Astrocyte (in vitro differentiated cells and primary cell): ENCODE measurements at regions not wholly inside any gene's neighbourhood (a gene's known extent, or its start where the extent isn't known, plus 50 kb on each side); places are given as distances from the start of the nearest gene placed in this dataset.

Experiments used
- DNase-seq: peaks from one replicate; pipeline ENCODE4 v3.0.0-alpha.2; 2010; ENCODE audit warnings: low read depth
- FAIRE-seq: peaks from 2 replicates; lab custom pipeline; 2011; peaks lifted over from hg19 to GRCh38; lab: Jason Lieb, UNC
- H2AFZ ChIP-seq: 2 replicates; pipeline ENCODE4 v1.6.0; 2012; ENCODE audit warnings: low read depth, low read length, inconsistent platforms
- H3K27ac ChIP-seq: 2 replicates; pipeline ENCODE4 v1.5.1; 2011; ENCODE audit warnings: low read depth, low read length, inconsistent platforms
- H3K27me3 ChIP-seq: 2 replicates; pipeline ENCODE4 v1.6.0; 2011; ENCODE audit warnings: low read length, inconsistent platforms; ENCODE audit not compliant: insufficient read depth
- H3K36me3 ChIP-seq: 2 replicates; pipeline ENCODE4 v1.5.1; 2011; ENCODE audit warnings: low read length, inconsistent platforms; ENCODE audit not compliant: insufficient read depth
- H3K4me1 ChIP-seq: 2 replicates; pipeline ENCODE4 v1.5.1; 2011; ENCODE audit warnings: low read length, inconsistent platforms; ENCODE audit not compliant: insufficient read depth
- H3K4me2 ChIP-seq: 2 replicates; pipeline ENCODE4 v1.6.0; 2012; ENCODE audit warnings: low read length, inconsistent platforms
- H3K4me3 ChIP-seq: 2 replicates; pipeline ENCODE4 v1.5.1; 2011; ENCODE audit warnings: low read depth, mild to moderate bottlenecking, low read length, inconsistent platforms; ENCODE audit not compliant: insufficient read depth
- H3K79me2 ChIP-seq: 2 replicates; pipeline ENCODE4 v1.6.0; 2012; ENCODE audit warnings: mild to moderate bottlenecking, low read length, inconsistent platforms; ENCODE audit not compliant: insufficient read depth
- H3K9ac ChIP-seq: 2 replicates; pipeline ENCODE4 v1.6.0; 2012; ENCODE audit warnings: mild to moderate bottlenecking, low read length, inconsistent platforms
- H3K9me3 ChIP-seq: 2 replicates; pipeline ENCODE4 v1.5.1; 2012; ENCODE audit warnings: low read depth, mild to moderate bottlenecking, low read length, inconsistent platforms; ENCODE audit not compliant: insufficient read depth
- H4K20me1 ChIP-seq: 2 replicates; pipeline ENCODE4 v1.6.0; 2012; ENCODE audit warnings: low read length, inconsistent platforms; ENCODE audit not compliant: insufficient read depth
- H3K27ac Mint-ChIP-seq: one replicate; pipeline ENCODE4 v1.8.0; 2021; ENCODE audit warnings: mild to moderate bottlenecking, mixed read lengths; ENCODE audit not compliant: unreplicated experiment
- H3K27me3 Mint-ChIP-seq: one replicate; pipeline ENCODE4 v1.8.0; 2021; ENCODE audit warnings: low read depth, mixed read lengths; ENCODE audit not compliant: unreplicated experiment
- H3K36me3 Mint-ChIP-seq: one replicate; pipeline ENCODE4 v1.8.0; 2021; ENCODE audit warnings: low read depth, mixed read lengths; ENCODE audit not compliant: unreplicated experiment
- H3K4me1 Mint-ChIP-seq: one replicate; pipeline ENCODE4 v1.8.0; 2021; ENCODE audit warnings: low read depth, mixed read lengths; ENCODE audit not compliant: unreplicated experiment
- H3K4me3 Mint-ChIP-seq: one replicate; pipeline ENCODE4 v1.8.0; 2021; ENCODE audit warnings: mild to moderate bottlenecking, moderate library complexity, mixed read lengths; ENCODE audit not compliant: unreplicated experiment
- H3K9me3 Mint-ChIP-seq: one replicate; pipeline ENCODE4 v1.8.0; 2021; ENCODE audit warnings: mild to moderate bottlenecking, mixed read lengths; ENCODE audit not compliant: unreplicated experiment
- EZH2 ChIP-seq: IDR thresholded peaks from 2 replicates; pipeline ENCODE4 v1.6.1; 2012; ENCODE audit warnings: mild to moderate bottlenecking, low read length, inconsistent platforms; ENCODE audit not compliant: insufficient read depth
- TF ChIP-seq, protein P1 (sequence below): IDR thresholded peaks from 2 replicates; pipeline ENCODE4 v1.5.1; 2011; ENCODE audit warnings: low read depth, mild to moderate bottlenecking, inconsistent platforms, low read length, moderate library complexity; ENCODE audit not compliant: insufficient read depth

DNA sequence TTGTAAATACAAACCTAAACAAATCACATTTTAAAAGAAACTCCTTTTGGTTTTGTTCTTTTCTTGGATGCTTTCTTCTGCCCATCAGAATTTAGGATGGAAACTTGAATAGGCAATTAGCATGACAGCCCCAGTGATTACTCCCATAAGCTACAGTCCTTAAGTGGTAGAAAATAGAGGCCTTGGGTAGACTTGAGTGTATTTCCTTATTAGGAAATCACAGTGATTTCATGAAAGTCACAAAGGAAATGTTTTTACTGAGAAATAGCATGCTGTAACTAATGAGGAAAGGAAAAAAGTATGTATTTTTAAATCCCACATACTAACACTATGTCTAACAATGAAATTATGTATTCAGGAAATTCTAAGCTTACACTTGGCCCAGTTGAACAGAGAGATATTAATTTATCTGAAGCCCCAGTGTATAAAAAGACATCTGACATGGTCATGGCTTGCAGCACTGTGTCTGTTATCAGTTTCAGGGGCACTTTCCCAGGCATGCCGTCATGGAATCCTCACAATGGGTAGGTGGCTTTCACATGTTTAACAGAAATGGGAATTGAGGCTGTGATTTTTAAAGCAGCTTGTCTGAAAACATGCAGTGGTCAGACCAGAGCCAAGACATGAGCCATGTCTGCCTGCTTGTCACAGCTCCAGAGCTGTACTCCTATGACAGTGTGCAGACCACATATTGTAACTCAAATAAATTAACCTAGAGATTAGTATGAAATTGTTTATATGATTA is 79.7 kb upstream of the TRIB2 start:
- no peaks in the 10 kb centered on the region for H4K20me1 ChIP-seq
- H3K4me1 ChIP-seq, result no peaks in the 10 kb centered on the region
- no peak overlapping the region for H3K4me2 ChIP-seq
- H3K27ac ChIP-seq, result no peak overlapping the region
- H3K36me3 ChIP-seq, result no peaks in the 10 kb centered on the region
- H3K9ac ChIP-seq, result no peak overlapping the region
- FAIRE-seq (no peak), DNase-seq (peak; percentile 16)
- Mint-ChIP-seq H3K27ac (no peak overlapping the region), H3K36me3 (no peaks in the 10 kb centered on the region), H3K27me3 (peaks cover 13% of the 10 kb centered on the region), H3K9me3 (peaks cover 1% of the 10 kb centered on the region), H3K4me1 (peaks cover 11% of the 10 kb centered on the region), H3K4me3 (no peak overlapping the region)
- no peaks in the 10 kb centered on the region for H3K27me3 ChIP-seq
- H2AFZ ChIP-seq, result no peak overlapping the region
- TF ChIP-seq, protein P1, sequence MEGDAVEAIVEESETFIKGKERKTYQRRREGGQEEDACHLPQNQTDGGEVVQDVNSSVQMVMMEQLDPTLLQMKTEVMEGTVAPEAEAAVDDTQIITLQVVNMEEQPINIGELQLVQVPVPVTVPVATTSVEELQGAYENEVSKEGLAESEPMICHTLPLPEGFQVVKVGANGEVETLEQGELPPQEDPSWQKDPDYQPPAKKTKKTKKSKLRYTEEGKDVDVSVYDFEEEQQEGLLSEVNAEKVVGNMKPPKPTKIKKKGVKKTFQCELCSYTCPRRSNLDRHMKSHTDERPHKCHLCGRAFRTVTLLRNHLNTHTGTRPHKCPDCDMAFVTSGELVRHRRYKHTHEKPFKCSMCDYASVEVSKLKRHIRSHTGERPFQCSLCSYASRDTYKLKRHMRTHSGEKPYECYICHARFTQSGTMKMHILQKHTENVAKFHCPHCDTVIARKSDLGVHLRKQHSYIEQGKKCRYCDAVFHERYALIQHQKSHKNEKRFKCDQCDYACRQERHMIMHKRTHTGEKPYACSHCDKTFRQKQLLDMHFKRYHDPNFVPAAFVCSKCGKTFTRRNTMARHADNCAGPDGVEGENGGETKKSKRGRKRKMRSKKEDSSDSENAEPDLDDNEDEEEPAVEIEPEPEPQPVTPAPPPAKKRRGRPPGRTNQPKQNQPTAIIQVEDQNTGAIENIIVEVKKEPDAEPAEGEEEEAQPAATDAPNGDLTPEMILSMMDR, result no peak
- TF ChIP-seq EZH2, result no peak
- no peaks in the 10 kb centered on the region for H3K79me2 ChIP-seq
- no peaks in the 10 kb centered on the region for H3K9me3 ChIP-seq
- no peak overlapping the region for H3K4me3 ChIP-seq

DNA sequence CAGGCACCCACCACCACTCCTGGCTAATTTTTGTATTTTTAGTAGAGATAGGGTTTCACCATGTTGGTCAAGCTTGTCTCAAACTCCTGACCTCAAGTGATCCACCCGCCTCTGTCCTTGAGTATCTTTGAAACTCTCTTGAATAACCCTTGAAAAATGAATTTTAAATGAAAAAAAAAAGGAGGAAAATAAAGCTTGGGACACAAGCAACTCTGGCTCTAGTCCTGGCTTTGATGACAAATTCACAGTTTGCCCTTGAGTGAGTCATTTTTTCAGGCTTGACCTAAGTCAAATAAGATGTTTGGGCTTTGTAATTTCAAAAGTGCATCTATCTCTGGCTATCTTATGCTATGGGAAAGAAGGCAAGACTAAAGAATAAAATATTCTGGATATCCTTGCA is 79.0 kb upstream of the TRIB2 start:
- H3K9me3 Mint-ChIP-seq, result peaks cover 1% of the 10 kb centered on the region

DNA sequence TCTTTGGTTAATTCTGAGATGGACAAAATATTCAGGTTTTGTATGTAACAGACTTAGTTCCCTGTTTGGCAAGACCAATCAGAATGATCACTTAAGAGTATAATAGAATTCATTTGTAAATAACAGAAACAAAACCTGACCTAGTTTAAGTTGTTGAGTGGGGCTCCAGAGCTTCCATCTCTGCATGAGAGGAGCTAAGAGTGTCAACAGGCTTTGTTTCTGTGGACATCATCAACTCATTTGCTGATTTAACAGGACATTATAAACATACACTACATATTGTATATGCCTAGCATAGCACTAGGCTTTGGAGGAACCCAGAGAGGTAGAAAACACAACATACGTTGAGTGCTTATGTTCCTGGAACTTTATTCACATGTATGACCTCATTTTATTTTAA is 75.3 kb upstream of the TRIB2 start:
- no peak for FAIRE-seq
- H3K4me3 ChIP-seq, result no peak overlapping the region
- no peak overlapping the region for H3K27ac ChIP-seq
- no peaks in the 10 kb centered on the region for H3K79me2 ChIP-seq
- Mint-ChIP-seq H3K36me3 (peaks cover 2% of the 10 kb centered on the region), H3K27ac (no peak overlapping the region), H3K4me3 (no peak overlapping the region), H3K27me3 (peaks cover 19% of the 10 kb centered on the region), H3K9me3 (peaks cover 5% of the 10 kb centered on the region), H3K4me1 (peaks cover 9% of the 10 kb centered on the region)
- H3K9me3 ChIP-seq, result peaks cover under 1% of the 10 kb centered on the region
- TF ChIP-seq, protein P1, result no peak
- no peak for TF ChIP-seq EZH2
- no peaks in the 10 kb centered on the region for H3K27me3 ChIP-seq
- no peak overlapping the region for H3K4me2 ChIP-seq
- no peaks in the 10 kb centered on the region for H4K20me1 ChIP-seq
- no peak for DNase-seq
- no peaks in the 10 kb centered on the region for H3K36me3 ChIP-seq
- H3K4me1 ChIP-seq, result no peaks in the 10 kb centered on the region
- no peak overlapping the region for H2AFZ ChIP-seq
- H3K9ac ChIP-seq, result no peak overlapping the region

More for the DNA sequence above, 79.0 kb upstream of the TRIB2 start:
- Histone ChIP-seq H4K20me1 (no peaks in the 10 kb centered on the region), H3K79me2 (no peaks in the 10 kb centered on the region), H3K27me3 (no peaks in the 10 kb centered on the region), H3K9ac (no peak overlapping the region), H3K27ac (no peak overlapping the region), H3K36me3 (no peaks in the 10 kb centered on the region), H3K4me1 (no peaks in the 10 kb centered on the region), H3K4me2 (no peak overlapping the region), H3K4me3 (no peak overlapping the region), H3K9me3 (no peaks in the 10 kb centered on the region), H2AFZ (no peak overlapping the region)
- DNase-seq (no peak), FAIRE-seq (no peak)
- H3K27ac Mint-ChIP-seq, result no peak overlapping the region
- no peak overlapping the region for H3K4me3 Mint-ChIP-seq
- TF ChIP-seq EZH2, result no peak
- TF ChIP-seq, protein P1, result no peak
- H3K27me3 Mint-ChIP-seq, result peaks cover 13% of the 10 kb centered on the region
- peaks cover 11% of the 10 kb centered on the region for H3K4me1 Mint-ChIP-seq
- H3K36me3 Mint-ChIP-seq, result no peaks in the 10 kb centered on the region
